Lower leg skin (tissue), 3 donors: ENCODE measurements at regions not wholly inside any gene's neighbourhood (a gene's known extent, or its start where the extent isn't known, plus 50 kb on each side); places are given as distances from the start of the nearest gene placed in this dataset.

ENCODE experiments used
- POLR2A ChIP-seq, 2 donors: fragments of 450-650 bp; IDR thresholded peaks; one replicate each; pipeline ENCODE4 v1.6.1; 2016 to 2017; ENCODE audit warnings: antibody characterized with exemption in 2 of 2, mild to moderate bottlenecking in 1 of 2, moderate library complexity in 1 of 2
- TF ChIP-seq, protein P1 (sequence below), 3 donors: fragments of 450-650 bp; IDR thresholded peaks; one replicate each; pipeline ENCODE4 v1.5.1; 2016; ENCODE audit warnings: antibody characterized with exemption in 3 of 3, mild to moderate bottlenecking in 3 of 3, moderate library complexity in 2 of 3

DNA sequence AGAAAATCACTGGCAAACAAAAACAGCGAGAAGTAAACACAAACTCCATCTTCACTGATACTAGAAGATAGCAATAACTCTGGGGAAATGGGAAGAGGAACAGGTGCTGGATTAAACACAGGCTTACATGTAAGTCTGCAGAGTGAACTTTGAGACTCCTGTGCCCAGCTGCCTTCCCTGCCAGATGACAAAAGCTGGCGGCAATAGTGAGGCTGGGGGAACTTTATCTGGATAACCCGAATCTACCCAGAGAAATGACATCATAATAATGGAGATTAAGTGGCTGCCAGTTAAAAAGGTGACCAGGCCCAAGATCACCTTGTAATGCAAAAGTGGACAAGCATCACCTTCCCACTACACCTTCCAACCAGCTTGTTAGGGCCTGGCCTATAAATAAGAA lies 184.5 kb downstream of the CHRM3 start:
- TF ChIP-seq, protein P1, sequence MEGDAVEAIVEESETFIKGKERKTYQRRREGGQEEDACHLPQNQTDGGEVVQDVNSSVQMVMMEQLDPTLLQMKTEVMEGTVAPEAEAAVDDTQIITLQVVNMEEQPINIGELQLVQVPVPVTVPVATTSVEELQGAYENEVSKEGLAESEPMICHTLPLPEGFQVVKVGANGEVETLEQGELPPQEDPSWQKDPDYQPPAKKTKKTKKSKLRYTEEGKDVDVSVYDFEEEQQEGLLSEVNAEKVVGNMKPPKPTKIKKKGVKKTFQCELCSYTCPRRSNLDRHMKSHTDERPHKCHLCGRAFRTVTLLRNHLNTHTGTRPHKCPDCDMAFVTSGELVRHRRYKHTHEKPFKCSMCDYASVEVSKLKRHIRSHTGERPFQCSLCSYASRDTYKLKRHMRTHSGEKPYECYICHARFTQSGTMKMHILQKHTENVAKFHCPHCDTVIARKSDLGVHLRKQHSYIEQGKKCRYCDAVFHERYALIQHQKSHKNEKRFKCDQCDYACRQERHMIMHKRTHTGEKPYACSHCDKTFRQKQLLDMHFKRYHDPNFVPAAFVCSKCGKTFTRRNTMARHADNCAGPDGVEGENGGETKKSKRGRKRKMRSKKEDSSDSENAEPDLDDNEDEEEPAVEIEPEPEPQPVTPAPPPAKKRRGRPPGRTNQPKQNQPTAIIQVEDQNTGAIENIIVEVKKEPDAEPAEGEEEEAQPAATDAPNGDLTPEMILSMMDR (IDR thresholded peaks at IDR 0.05): no peak
- no peak for TF ChIP-seq POLR2A (IDR thresholded peaks at IDR 0.05)
